Right lobe of liver (tissue), 6 donors: ENCODE measurements at regions not wholly inside any gene's neighbourhood (a gene's known extent, or its start where the extent isn't known, plus 50 kb on each side); places are given as distances from the start of the nearest gene placed in this dataset.

Source experiments
- ATAC-seq, 4 donors: fragments of 200-7000 bp; cut with Tn5 transposase; one replicate each; pipeline ENCODE4 v1.9.1; 2020; ENCODE audit warnings: mild to moderate bottlenecking in 4 of 4, moderate library complexity in 4 of 4
- DNase-seq, 3 donors: peaks; one replicate each; pipeline ENCODE4 v3.0.0-alpha.2; 2020
- H3K27ac ChIP-seq, 3 donors: fragments of 200-600 bp; one replicate each; pipeline ENCODE4 v1.8.0; 2022
- H3K27me3 ChIP-seq, 2 donors: fragments of 200-600 bp; one replicate each; pipeline ENCODE4 v1.8.0; 2022
- H3K36me3 ChIP-seq, 4 donors: fragments of 200-600 bp; sonication (generic) in 1 of 4; one replicate each; pipeline versions ENCODE4 v1.5.1 to v1.8.0; 2017 to 2022; ENCODE audit warnings: control low read depth in 1 of 4
- H3K4me1 ChIP-seq, 4 donors: fragments of 200-600 bp; sonication (generic) in 1 of 4; one replicate each; pipeline versions ENCODE4 v1.5.1 to v1.8.0; 2017 to 2022; ENCODE audit warnings: control low read depth in 1 of 4
- H3K4me3 ChIP-seq, 3 donors: fragments of 200-600 bp; one replicate each; pipeline ENCODE4 v1.8.0; 2022
- H3K9me3 ChIP-seq, 4 donors: fragments of 200-600 bp; sonication (generic) in 1 of 4; one replicate each; pipeline versions ENCODE4 v1.5.1 to v1.8.0; 2017 to 2022; ENCODE audit warnings: control low read depth in 1 of 4
- CTCF ChIP-seq, 4 donors: fragments of 200-600 bp in 3 of 4; fragments of 450-650 bp in 1 of 4; IDR thresholded peaks; one replicate each; pipeline versions ENCODE4 v1.5.1 to v1.8.0; 2016 to 2022; ENCODE audit warnings: antibody characterized with exemption in 4 of 4, mild to moderate bottlenecking in 2 of 4
- POLR2A ChIP-seq: fragments of 450-650 bp; IDR thresholded peaks from one replicate; pipeline ENCODE4 v1.6.1; 2017; ENCODE audit warnings: antibody characterized with exemption, mild to moderate bottlenecking
- WGBS: methylation state at CpG from one replicate; pipeline ENCODE4 v1.1.6; 2018; ENCODE audit warnings: low coverage, low lambda C conversion rate; ENCODE audit not compliant: insufficient coverage; ENCODE audit errors: missing lambda C conversion rate; 5-methylcytosine and 5-hydroxymethylcytosine counted together
- intact Hi-C, 2 donors: fragments of 100-400 bp; cut with DNase I; formaldehyde crosslinking; loops; one replicate each; pipeline versions ENCODE4 v1.11.2 to v1.14.1; 2022
- donor health status: DM: no; HTN: yes; CAD: no.
- donor health status: DM: no; HTN: no; CAD: no.
- donor health status: DM: no; HTN: no; CAD: no.
- donor health status: DM: no; HTN: yes; CAD: no.
- donor health status: DM: no; HTN: yes; CAD: no.

DNA sequence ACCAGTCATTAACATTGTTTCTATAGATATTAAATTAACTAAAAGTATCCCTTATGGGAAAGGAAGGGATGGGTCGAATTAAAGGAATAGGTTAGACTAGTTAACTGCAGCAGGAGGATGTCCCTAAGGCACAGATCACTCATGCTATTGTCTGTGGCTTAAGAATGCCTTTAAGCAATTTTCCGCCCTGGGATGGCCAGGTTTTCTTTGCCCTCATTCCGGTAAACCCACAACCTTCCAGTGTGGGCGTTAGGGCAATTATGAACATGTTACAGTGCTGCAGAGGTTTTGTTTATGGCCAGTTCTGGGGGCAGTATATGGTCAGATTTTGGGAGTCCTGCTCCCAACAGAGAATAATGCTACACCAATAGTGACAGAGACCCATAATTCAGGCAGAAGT, 139.3 kb upstream of the CDK13 start:
- DNase-seq (no peak), ATAC-seq (no peak)
- no peak overlapping the region for H3K4me3 ChIP-seq
- H3K27ac ChIP-seq: no peak overlapping the region
- H3K4me1 ChIP-seq: no peaks in the 10 kb centered on the region
- no peaks in the 10 kb centered on the region for H3K27me3 ChIP-seq
- intact Hi-C loops: no loop called here
- WGBS: 68% methylated on average over 2 of the region's 4 CpGs
- H3K36me3 ChIP-seq: no peaks in the 10 kb centered on the region
- TF ChIP-seq CTCF (IDR thresholded peaks at IDR 0.05): no peak
- no peak for TF ChIP-seq POLR2A
- H3K9me3 ChIP-seq: no peaks in the 10 kb centered on the region

- no peak for ATAC-seq
- intact Hi-C loops: no loop called here
- no CpG with 5 or more reads among the region's 1 CpG for WGBS
- Histone ChIP-seq H3K4me3 (no peak overlapping the region), H3K27ac (no peak overlapping the region), H3K4me1 (no peaks in the 10 kb centered on the region), H3K27me3 (no peaks in the 10 kb centered on the region), H3K9me3 (no peaks in the 10 kb centered on the region), H3K36me3 (no peaks in the 10 kb centered on the region)
- TF ChIP-seq POLR2A (no peak), CTCF (IDR thresholded peaks at IDR 0.05) (no peak)
- no peak for DNase-seq
Observed at GRCh38 chr7:39811161-39811614, 138.9 kb upstream of the CDK13 start.

DNA sequence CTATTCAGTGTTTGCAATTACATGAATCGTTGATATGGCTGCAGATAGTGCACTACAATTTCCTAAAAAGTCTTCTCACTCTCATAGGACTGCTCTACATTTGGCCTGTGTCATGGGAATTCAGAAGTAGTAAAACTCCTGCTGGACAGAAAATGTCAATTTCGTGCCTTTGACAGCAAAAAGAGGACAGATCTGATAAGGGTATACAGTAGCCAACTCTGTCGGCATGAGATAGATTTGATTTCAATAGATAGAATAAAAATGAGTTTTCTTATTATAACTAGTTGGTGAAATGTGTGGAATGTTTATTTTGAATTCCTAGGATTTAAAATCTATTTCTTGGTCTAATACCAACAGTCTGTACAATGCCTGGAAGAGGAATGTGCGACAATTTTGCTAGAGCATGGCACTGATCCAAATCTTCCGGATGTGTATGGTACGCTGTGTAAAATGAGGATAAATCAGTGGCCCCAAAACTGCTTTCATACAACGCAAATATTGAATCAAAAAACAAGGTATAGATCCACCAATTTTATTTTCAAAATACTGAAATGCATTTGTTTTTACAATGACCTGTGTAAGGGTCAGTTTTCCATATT, 133.5 kb upstream of the CDK13 start:
- intact Hi-C loops: no loop called here
- DNase-seq (no peak), ATAC-seq (no peak)
- Histone ChIP-seq H3K9me3 (no peaks in the 10 kb centered on the region), H3K36me3 (no peaks in the 10 kb centered on the region), H3K4me3 (no peak overlapping the region), H3K27ac (no peak overlapping the region), H3K4me1 (no peaks in the 10 kb centered on the region), H3K27me3 (no peaks in the 10 kb centered on the region)
- 55% methylated on average over 7 of the region's 7 CpGs for WGBS
- TF ChIP-seq POLR2A (no peak), CTCF (IDR thresholded peaks at IDR 0.05) (no peak)

- no peak for DNase-seq
- TF ChIP-seq CTCF (IDR thresholded peaks at IDR 0.05) (no peak), POLR2A (no peak)
- H3K4me1 ChIP-seq: no peaks in the 10 kb centered on the region
- H3K36me3 ChIP-seq: no peaks in the 10 kb centered on the region
- H3K9me3 ChIP-seq: no peaks in the 10 kb centered on the region
- H3K4me3 ChIP-seq: no peak overlapping the region
- no peak for ATAC-seq
- intact Hi-C loops: no loop called here
- no peak overlapping the region for H3K27ac ChIP-seq
- no peaks in the 10 kb centered on the region for H3K27me3 ChIP-seq
Observed at GRCh38 chr7:39819514-39819913, 130.5 kb upstream of the CDK13 start.
